H1 (cell line): ENCODE measurements at regions not wholly inside any gene's neighbourhood (a gene's known extent, or its start where the extent isn't known, plus 50 kb on each side); places are given as distances from the start of the nearest gene placed in this dataset.

Source experiments
- ATF3 ChIP-seq: IDR thresholded peaks from 2 replicates; pipeline ENCODE4 v1.6.1; 2011; ENCODE audit warnings: low read depth, mild to moderate bottlenecking, low read length; ENCODE audit not compliant: insufficient read depth
- BRCA1 ChIP-seq: IDR thresholded peaks from 2 replicates; pipeline ENCODE4 v1.6.1; 2012; ENCODE audit warnings: low read depth, low read length, improper control_type of control experiment
- CREB1 ChIP-seq: IDR thresholded peaks from 2 replicates; pipeline ENCODE4 v1.6.1; 2012; ENCODE audit warnings: inconsistent platforms
- CTCF ChIP-seq, 3 experiments: IDR thresholded peaks; 1 replicate in 2 of 3; 2 replicates in 1 of 3; pipeline versions ENCODE4 v1.5.1 to v1.6.1; 2011; ENCODE audit warnings: low read length in 3 of 3, mild to moderate bottlenecking in 3 of 3, inconsistent platforms in 2 of 3, low read depth in 1 of 3, moderate library complexity in 1 of 3; ENCODE audit not compliant: insufficient read depth in 1 of 3; ENCODE audit errors: control extremely low read depth in 1 of 3
- EP300 ChIP-seq, 2 experiments: IDR thresholded peaks; 1 replicate in 1 of 2; 2 replicates in 1 of 2; pipeline ENCODE4 v1.6.1; 2011 to 2012; ENCODE audit warnings: low read depth in 2 of 2, low read length in 2 of 2, mild to moderate bottlenecking in 2 of 2, borderline replicate concordance in 1 of 2, inconsistent platforms in 1 of 2, moderate library complexity in 1 of 2
- JUND ChIP-seq: IDR thresholded peaks from 2 replicates; pipeline ENCODE4 v1.6.1; 2011; ENCODE audit warnings: mild to moderate bottlenecking, improper control_type of control experiment, low read length
- KDM5A ChIP-seq: fragments of 200-600 bp; IDR thresholded peaks from 2 replicates; pipeline ENCODE4 v1.7.1; 2012; ENCODE audit warnings: mild to moderate bottlenecking, low read length, inconsistent platforms, mixed read lengths
- POLR2A ChIP-seq, 2 experiments: IDR thresholded peaks; 1 replicate in 1 of 2; 2 replicates in 1 of 2; pipeline ENCODE4 v1.6.1; 2011; ENCODE audit warnings: low read depth in 2 of 2, low read length in 2 of 2, mild to moderate bottlenecking in 2 of 2; ENCODE audit errors: control extremely low read depth in 1 of 2
- POLR2AphosphoS5 ChIP-seq: IDR thresholded peaks from 2 replicates; pipeline ENCODE4 v1.6.1; 2011; ENCODE audit warnings: low read depth, low read length
- SAP30 ChIP-seq: fragments of 300-600 bp; sonication (generic); IDR thresholded peaks from 2 replicates; pipeline ENCODE4 v1.7.1; 2012; ENCODE audit warnings: low read length, moderate library complexity, mild to moderate bottlenecking, inconsistent platforms; ENCODE audit not compliant: insufficient read depth, insufficient replicate concordance
- SP1 ChIP-seq: IDR thresholded peaks from 2 replicates; pipeline ENCODE4 v1.6.1; 2011; ENCODE audit warnings: low read depth, low read length
- TAF1 ChIP-seq: IDR thresholded peaks from 2 replicates; pipeline ENCODE4 v1.6.1; 2011; ENCODE audit warnings: mild to moderate bottlenecking, low read depth, low read length
- TEAD4 ChIP-seq: IDR thresholded peaks from 2 replicates; pipeline ENCODE4 v1.6.1; 2012; ENCODE audit warnings: low read depth, low read length, inconsistent platforms, mixed read lengths

GRCh38 chr6:14190929-14191224 lies 73.3 kb downstream of the CD83 start:
- no peak for TF ChIP-seq CTCF (IDR thresholded peaks at IDR 0.05; ENCODE audit: control extremely low read depth in 1 of 3, insufficient read depth in 1 of 3, low read depth in 1 of 3, low read length in 3 of 3)
- no peak for TF ChIP-seq POLR2AphosphoS5
- TF ChIP-seq JUND = no peak
- TF ChIP-seq TEAD4 = no peak
- no peak for TF ChIP-seq EP300 (IDR thresholded peaks at IDR 0.05; ENCODE audit: borderline replicate concordance in 1 of 2, low read depth in 2 of 2, low read length in 2 of 2)
- TF ChIP-seq KDM5A = no peak
- no peak for TF ChIP-seq SP1
- no peak for TF ChIP-seq CREB1
- no peak for TF ChIP-seq TAF1
- TF ChIP-seq ATF3 = no peak
- no peak for TF ChIP-seq BRCA1
- no peak for TF ChIP-seq POLR2A (IDR thresholded peaks at IDR 0.05; ENCODE audit: control extremely low read depth in 1 of 2, low read depth in 2 of 2, low read length in 2 of 2)
- TF ChIP-seq SAP30 = no peak
